GM18517 (cell line): ENCODE measurements at regions not wholly inside any gene's neighbourhood (a gene's known extent, or its start where the extent isn't known, plus 50 kb on each side); places are given as distances from the start of the nearest gene placed in this dataset.

Source experiments
- ATAC-seq: cut with Tn5 transposase; IDR thresholded peaks from one replicate; pipeline ENCODE4 v1.9.1; 2021; ENCODE audit warnings: mild to moderate bottlenecking, moderate library complexity; ENCODE audit not compliant: unreplicated experiment

DNA sequence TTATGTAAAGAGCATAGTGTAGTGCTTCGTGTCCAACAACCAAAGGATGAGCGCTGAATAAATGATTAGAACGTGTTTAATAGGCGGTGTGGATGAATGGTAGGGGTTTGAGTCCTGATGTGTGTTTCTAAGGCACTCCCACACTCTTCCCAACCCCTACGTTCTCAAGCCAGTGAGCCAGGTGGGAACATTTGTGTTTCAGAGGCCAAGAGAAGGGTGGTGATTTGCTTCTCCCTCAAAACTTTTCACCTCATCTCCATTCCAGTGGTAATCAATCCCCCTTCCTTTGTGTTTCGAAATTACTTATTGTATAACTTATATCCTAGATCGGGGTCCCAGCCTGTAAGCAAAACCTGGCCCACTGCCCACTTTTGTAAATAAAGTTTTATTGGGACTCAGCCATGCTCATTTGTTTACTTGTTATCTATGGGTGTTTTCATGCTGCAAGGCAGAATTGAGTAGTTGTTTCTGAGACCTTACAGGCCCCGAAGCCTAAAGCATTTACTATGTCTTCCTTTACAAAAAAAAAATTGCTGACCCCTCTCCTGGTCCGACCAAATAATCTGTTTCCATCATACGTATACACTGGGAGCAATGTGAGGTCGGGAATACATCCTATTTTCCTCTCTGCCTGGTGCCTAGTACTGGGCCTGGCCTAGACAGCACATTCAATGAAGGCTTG, 150.8 kb upstream of the MYCN start:
- no peak for ATAC-seq

DNA sequence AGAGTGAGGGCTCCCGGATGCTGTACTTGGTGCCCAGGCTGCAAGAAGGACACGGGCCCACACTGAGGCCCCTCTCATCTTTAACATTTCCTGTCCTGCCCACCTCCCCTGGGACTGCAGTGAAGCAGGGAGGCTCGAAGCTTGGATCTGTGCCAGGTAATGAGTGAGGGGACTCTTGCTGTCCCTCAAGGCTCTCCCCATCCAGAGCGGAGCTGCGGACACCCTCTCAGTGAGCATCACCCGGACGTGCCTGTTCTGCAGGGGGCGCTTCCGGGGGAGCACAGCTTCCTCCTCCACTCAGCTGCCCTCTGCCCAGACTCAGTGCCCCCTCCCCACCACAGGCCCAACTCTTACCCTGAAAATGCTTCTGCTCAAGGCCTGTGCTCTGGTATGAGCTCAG, 150.0 kb upstream of the MYCN start:
- no peak for ATAC-seq

GRCh38 chr2:15790838-15791237, 149.5 kb upstream of the MYCN start:
- ATAC-seq = no peak

DNA sequence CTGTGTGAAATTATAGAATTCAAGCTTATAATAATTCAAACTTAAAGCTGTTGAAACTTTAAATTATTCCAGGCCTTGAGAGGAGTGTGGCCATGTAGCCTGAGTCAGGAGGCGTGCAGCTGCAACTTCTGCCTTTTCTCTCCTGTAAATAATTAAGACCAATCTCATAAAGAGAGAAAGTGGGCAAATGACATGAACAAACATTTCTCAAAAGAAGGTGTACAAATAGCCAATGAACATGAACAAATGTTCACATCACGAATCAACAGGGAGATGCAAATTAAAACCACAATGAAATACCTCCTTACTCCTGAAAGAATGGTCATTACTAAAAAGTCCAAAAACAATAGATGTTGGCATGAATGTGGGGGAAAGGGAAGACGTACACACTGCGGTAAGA, 149.1 kb upstream of the MYCN start:
- ATAC-seq = no peak

DNA sequence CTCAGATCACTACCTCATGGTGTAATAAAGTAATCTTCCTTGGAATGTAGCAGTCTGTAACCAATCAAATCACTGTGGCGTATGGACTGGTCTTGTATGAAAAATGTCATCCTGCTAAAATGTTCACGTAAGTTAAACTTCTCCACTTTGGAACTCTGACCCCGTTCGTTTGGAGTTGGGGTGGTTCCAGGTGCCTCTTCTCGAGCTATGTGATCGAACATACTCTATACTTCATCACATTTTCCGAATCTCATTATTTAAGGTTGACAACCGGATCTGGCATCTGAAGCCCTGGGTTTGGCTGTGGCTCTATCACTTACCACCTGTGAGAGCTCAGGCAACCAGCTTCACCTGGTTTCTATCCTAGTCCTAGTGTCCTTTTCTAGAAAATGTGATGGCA, 148.0 kb upstream of the MYCN start:
- ATAC-seq = no peak

- ATAC-seq = no peak
These were observed 147.1 kb upstream of the MYCN start for GRCh38 chr2:15793078-15793913.

DNA sequence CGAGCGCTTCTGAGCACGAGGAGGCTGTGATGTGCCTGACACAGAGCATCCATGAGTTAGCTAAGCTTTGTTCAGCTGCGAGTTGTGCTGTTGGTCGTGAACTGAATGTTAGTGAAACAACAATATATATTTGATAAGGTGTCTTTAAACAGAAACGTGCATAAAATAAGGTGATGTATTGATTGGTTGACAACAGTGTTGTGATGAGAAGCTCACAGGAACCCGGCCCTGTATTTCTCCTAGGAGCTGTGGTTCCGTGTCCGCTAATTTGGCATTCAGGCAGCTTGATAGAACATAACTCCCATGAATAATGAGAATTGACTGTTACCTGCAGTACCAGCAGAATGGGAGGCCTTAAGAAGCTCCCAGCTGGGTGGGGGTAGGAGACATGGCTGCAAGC, 146.4 kb upstream of the MYCN start:
- ATAC-seq = no peak

DNA sequence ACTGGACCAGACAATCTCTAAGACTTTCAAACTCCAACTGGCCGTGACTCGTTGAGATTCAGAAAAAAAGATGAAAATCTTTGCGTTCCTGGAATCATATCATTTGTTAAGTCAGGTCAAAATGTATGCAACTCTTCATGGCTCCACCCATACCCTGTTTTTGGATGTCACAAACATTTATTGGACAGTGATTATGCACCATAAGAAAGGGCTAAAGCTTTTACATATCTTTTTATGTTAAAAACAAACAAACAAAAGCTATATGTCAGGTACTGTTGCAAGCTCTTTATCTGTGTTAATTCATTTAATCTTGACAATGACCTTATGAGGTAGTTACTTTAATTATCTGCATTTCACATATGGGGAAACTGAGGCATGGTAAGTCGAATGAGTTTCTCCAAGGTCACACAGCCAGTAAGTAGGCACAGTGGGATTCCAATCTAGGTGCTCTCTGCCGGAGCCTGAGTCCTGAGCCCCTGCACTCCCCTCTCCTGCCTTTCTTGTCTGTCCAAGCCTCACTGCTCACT, 145.7 kb upstream of the MYCN start:
- no peak for ATAC-seq

DNA sequence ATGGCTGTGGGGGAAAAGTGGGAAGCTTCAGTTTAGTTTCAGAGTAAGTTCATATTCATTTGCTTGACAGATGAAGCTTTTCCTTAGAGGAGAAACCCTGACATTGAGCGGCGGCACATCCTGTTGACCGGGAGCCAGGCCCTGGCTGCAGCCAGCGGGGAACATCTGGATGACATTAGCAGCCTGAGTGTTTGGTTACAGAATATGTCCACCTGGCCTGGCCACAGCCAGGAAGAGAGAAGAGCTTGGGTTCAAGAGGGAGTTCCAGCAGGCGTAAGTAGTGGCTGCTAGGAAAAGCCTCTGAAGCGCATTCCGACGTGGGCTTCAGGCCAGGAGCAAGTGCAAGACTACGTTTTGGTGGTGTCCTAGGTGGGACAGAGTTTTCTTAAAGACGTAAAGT, 144.9 kb upstream of the MYCN start:
- no peak for ATAC-seq

GRCh38 chr2:15796167-15796942, 144.0 kb upstream of the MYCN start:
- ATAC-seq = no peak

- no peak for ATAC-seq
These were observed 143.0 kb upstream of the MYCN start for GRCh38 chr2:15797231-15797938.

DNA sequence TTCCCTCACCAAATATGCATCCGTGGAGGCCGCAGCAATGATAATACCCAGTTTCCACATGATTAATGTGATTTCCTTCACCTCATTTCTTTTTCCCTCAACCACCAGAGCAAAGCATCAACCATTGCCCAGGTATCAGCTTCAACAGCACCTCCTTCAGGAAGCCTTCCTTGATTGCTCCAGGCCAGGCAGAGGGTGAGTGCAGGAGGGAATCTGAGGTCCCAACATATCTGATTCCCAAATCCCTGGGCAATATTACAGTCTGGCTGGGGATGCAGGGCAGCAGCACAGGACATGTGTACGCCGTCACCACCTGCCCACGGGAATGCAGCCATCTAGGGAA, 142.4 kb upstream of the MYCN start:
- no peak for ATAC-seq

DNA sequence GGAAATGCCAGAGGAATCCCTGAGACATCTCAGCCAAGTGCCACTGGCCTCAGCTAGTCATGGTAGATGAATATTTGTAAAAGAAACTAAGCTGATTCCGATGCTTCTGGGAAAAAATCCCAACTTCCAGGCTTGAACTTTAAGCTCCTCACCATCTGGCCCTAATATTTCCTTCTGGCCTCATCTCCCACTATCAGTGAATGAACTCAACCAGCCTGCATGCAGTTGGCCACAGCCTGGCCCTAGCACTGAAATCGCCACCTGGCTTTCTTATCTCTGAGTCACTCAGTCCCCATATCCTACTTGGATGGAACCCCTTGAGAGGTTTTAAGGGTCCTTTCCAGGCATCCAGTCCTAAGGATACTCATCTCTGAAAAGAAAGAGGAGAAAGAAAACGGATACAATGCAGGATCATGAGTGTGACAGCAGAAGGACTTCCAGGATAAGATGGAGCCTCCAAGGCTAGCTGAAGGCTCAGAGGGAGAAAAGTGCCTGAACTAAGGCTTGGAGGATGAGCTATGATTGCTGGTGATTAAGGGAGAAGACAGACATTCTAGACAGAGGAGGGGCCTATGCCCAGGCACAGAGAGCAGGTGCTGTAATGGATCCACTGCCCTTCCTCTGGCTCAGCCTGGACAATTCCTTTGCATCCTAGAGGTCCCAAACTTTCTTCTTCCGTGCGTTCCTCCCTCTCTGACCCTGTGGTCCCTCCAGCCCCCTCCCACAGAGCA, 141.5 kb upstream of the MYCN start:
- no peak for ATAC-seq

GRCh38 chr2:15799432-15799827, 140.9 kb upstream of the MYCN start:
- no peak for ATAC-seq

DNA sequence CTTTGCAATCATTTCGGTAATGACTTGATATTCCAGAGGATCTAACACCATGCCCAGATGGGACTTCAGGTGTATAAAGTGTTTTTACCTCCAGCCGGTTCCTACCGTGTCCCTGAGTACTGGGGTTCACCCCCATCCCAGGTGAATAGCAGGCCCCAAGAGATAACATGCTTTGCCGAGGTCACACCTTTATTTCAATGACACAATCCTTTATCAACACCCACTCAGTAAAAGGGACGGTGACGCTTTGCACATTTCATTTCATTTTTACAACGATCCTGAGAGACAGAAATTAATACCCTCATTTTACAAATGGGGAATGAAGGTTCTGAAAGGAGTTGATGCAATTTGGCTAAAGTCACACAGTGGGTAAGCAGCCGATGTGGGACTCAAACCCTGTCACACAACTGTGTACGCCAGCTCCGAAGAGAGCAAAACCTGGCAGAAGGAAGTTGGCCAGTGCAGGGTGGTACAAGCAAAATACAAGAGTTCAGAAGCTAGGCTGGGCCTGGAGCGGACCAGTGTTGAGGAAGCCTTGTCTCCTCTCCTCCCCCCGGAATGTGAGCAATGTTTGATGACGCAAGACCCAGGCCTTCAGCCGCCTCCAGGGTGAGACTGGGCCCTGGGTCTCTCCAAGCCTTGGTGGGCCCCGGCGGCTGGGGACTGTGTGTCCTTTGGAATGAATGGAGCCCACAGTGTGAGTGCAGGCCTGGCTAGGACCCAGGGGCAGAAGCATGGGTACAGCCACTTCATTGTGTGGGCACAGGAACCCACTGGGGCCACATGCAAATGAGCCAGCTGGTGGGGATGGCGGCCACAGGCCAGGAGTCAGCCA, 139.6 kb upstream of the MYCN start:
- ATAC-seq = no peak

DNA sequence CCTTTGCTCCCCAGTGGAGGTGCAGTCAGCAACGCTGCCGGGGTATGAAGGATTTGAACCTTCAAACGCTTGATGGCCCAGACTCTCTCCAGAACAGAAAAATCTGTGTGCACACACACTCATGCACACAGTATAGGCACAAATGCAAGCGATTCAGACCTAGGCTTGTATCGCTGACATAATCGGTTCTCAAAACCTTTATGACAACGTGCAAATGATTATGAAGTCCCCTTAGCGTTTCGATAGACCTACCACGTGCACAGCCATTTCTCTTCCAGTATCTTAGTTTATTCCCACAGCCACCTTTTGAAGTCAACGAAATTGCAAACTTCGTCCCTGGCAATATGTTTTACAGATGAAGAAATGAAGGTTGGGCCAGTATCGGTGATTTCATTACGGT, 138.9 kb upstream of the MYCN start:
- ATAC-seq = no peak

DNA sequence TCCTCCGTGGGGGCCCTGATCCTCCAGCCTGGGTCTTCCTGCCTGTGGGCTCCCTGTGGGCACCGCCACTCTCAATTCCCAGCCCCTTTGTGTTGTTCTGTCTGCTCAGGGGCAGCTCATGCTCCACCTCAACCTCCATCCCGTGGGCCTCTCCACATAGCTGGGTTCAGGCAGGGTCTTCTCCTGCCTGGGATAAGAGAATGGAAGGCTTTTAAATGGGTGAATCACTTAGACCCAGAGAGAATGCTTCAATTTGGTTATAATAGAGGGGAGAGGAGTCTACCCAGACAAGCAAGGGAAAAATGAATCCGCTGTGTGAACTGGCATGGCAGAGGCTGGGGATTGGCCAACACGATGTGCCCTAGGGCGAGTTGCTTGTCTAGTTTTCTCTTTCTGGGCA, 138.4 kb upstream of the MYCN start:
- ATAC-seq = no peak

DNA sequence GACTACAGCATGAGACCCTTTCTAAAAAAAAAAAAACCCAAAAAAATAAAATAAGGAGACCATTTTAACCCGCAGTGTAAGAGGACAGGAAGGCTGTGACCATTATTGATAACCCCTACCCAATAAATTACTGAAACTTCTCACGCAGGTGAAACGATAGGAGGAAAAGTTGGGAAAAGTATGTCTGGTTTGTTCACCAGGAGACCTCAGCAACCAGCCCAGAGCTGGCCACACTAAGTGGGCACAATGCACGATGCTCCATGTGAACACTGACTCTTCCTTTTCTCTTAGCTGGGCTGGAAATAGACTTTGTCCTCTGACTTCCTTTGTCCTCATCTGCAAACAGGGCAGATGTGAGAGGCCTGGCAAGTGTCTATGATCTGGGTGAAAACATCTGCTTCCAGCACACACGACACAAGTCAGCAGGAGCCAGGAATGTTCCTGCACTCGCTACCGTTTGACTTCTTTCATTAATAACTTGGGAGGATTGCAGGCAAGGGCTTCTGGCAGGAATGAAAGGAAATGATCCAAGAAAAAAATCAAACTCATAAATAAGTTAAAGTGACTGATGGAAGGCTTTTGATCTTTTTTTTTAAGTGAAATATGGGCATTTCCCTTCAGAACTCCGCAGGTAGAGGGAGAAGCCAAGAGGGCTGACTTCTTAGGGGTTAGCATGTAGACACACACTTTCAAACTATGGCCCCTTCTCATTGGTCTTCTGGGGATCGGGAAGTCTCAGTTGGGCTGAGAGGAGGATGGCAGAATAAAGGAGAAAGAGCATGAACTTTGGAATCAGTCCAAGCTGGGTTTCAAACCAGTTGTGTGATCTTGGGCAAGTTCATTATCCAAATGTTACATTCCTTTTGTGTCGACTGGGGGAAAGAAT, 137.4 kb upstream of the MYCN start:
- ATAC-seq = no peak
